GM12878 (cell line): ENCODE measurements at regions not wholly inside any gene's neighbourhood (a gene's known extent, or its start where the extent isn't known, plus 50 kb on each side); places are given as distances from the start of the nearest gene placed in this dataset.

Source experiments
- ATAC-seq: fragments of 200-7000 bp; cut with Tn5 transposase; 3 replicates; pipeline ENCODE4 v1.9.1; 2020; ENCODE audit warnings: mild to moderate bottlenecking, moderate library complexity
- BruUV-seq: library from RNA; stranded (reverse); fragments of 400-500 nt; replicated peaks from 2 replicates; lab custom pipeline; 2021; lab: Mats Ljungman, UMichigan
- CTCF ChIA-PET: fragments of 300-600 bp; sonication (Branson Sonifier 250); formaldehyde crosslinking; extraction: SDS; loops from one replicate; lab custom pipeline; 2021; ENCODE audit warnings: inconsistent platforms; lab: Yijun Ruan, JAX
- POLR2A ChIA-PET: fragments of 350-600 bp; formaldehyde crosslinking; extraction: SDS; loops from one replicate; lab custom pipeline; 2021; ENCODE audit warnings: inconsistent platforms; lab: Charles Lee
- RAD21 ChIA-PET: fragments of 300-600 bp; sonication (Branson Sonifier 250); formaldehyde crosslinking; loops from one replicate; lab custom pipeline; 2023; ENCODE audit warnings: antibody characterized with exemption; ENCODE audit not compliant: unreplicated experiment; lab: Charles Lee
- SMC1A ChIA-PET: fragments of 300-600 bp; sonication (Branson Sonifier 250); formaldehyde crosslinking; loops from one replicate; lab custom pipeline; 2023; ENCODE audit not compliant: unreplicated experiment, uncharacterized antibody; lab: Charles Lee
- DNase-seq: peaks from one replicate; pipeline ENCODE4 v3.0.0-alpha.2; 2011; ENCODE audit warnings: low read depth, low spot score
- FAIRE-seq: peaks from 3 replicates; lab custom pipeline; 2011; peaks lifted over from hg19 to GRCh38; lab: Jason Lieb, UNC
- H2AFZ ChIP-seq: 2 replicates; pipeline ENCODE4 v1.6.0; 2011; ENCODE audit warnings: low read depth, low read length, control low read depth; ENCODE audit not compliant: control insufficient read depth
- H3K27ac ChIP-seq: 2 replicates; pipeline ENCODE4 v1.5.1; 2011; ENCODE audit warnings: control low read depth; ENCODE audit not compliant: control insufficient read depth, insufficient read depth
- H3K27me3 ChIP-seq, 2 experiments: replicated peaks in 1 of 2; 2 replicates each; pipeline versions ENCODE4 v1.6.0 to v1.6.1; 2011; ENCODE audit warnings: low read length in 1 of 2; ENCODE audit not compliant: control insufficient read depth in 2 of 2, insufficient read depth in 2 of 2
- H3K36me3 ChIP-seq, 2 experiments: 2 replicates each; pipeline ENCODE4 v1.5.1; 2011; ENCODE audit warnings: low read length in 1 of 2; ENCODE audit not compliant: control insufficient read depth in 2 of 2, insufficient read depth in 2 of 2
- H3K4me1 ChIP-seq: 2 replicates; pipeline ENCODE4 v1.6.1; 2011; ENCODE audit warnings: mild to moderate bottlenecking, low read length, moderate library complexity, mixed read lengths; ENCODE audit not compliant: control insufficient read depth, insufficient read depth
- H3K4me2 ChIP-seq: 2 replicates; pipeline ENCODE4 v1.6.0; 2011; ENCODE audit warnings: control low read depth; ENCODE audit not compliant: control insufficient read depth, insufficient read depth
- H3K4me3 ChIP-seq: fragments of 200-600 bp; sonication (generic); 2 replicates; pipeline ENCODE4 v1.5.1; 2016
- H3K79me2 ChIP-seq: 2 replicates; pipeline ENCODE4 v1.6.0; 2011; ENCODE audit warnings: low read length; ENCODE audit not compliant: control insufficient read depth, insufficient read depth
- H3K9ac ChIP-seq: 2 replicates; pipeline ENCODE4 v1.8.0; 2011; ENCODE audit warnings: low read length, control low read depth, mixed read lengths; ENCODE audit not compliant: control insufficient read depth, insufficient read depth
- H3K9me3 ChIP-seq: replicated peaks from 3 replicates; pipeline ENCODE4 v1.5.1; 2011; ENCODE audit warnings: mild to moderate bottlenecking, low read length; ENCODE audit not compliant: control insufficient read depth, insufficient read depth
- H4K20me1 ChIP-seq: 2 replicates; pipeline ENCODE4 v1.6.0; 2011; ENCODE audit not compliant: control insufficient read depth, insufficient read depth
- BCL11A ChIP-seq: IDR thresholded peaks from 2 replicates; pipeline ENCODE4 v1.6.1; 2011; ENCODE audit warnings: low read depth, low read length
- CHD2 ChIP-seq: IDR thresholded peaks from 2 replicates; pipeline ENCODE4 v1.6.1; 2011; ENCODE audit warnings: low read depth, low read length, improper control_type of control experiment, borderline replicate concordance
- DPF2 ChIP-seq: fragments of 450-650 bp; IDR thresholded peaks from 2 replicates; pipeline ENCODE4 v1.6.1; 2017; ENCODE audit warnings: mild to moderate bottlenecking
- FOXK2 ChIP-seq: fragments of 450-650 bp; IDR thresholded peaks from 2 replicates; pipeline ENCODE4 v1.6.1; 2017; ENCODE audit warnings: mild to moderate bottlenecking, moderate library complexity
- FOXM1 ChIP-seq: IDR thresholded peaks from 2 replicates; pipeline ENCODE4 v1.6.1; 2012; ENCODE audit warnings: low read depth, mild to moderate bottlenecking, inconsistent platforms, low read length, moderate library complexity
- IKZF1 ChIP-seq: fragments of 450-650 bp; conservative IDR thresholded peaks from 2 replicates; pipeline ENCODE4 v1.6.1; 2017; ENCODE audit warnings: antibody characterized with exemption, mild to moderate bottlenecking
- MEF2A ChIP-seq: IDR thresholded peaks from 2 replicates; pipeline ENCODE4 v1.6.1; 2011; ENCODE audit warnings: low read depth, mild to moderate bottlenecking, low read length, moderate library complexity; ENCODE audit not compliant: insufficient read depth
- MEF2B ChIP-seq: fragments of 450-650 bp; IDR thresholded peaks from 2 replicates; pipeline ENCODE4 v1.6.1; 2018; ENCODE audit warnings: mild to moderate bottlenecking, moderate library complexity; ENCODE audit not compliant: partially characterized antibody, poor library complexity, severe bottlenecking
- NBN ChIP-seq: fragments of 450-650 bp; IDR thresholded peaks from 2 replicates; pipeline ENCODE4 v1.6.1; 2016
- NFXL1 ChIP-seq: fragments of 450-650 bp; IDR thresholded peaks from 2 replicates; pipeline ENCODE4 v1.6.1; 2017; ENCODE audit warnings: antibody characterized with exemption, mild to moderate bottlenecking, borderline replicate concordance
- NR2C2 ChIP-seq: IDR thresholded peaks from 2 replicates; pipeline ENCODE4 v1.6.1; 2011; ENCODE audit warnings: borderline replicate concordance, low read depth; ENCODE audit not compliant: control insufficient read depth, insufficient read length
- NR2F1 ChIP-seq: fragments of 450-650 bp; conservative IDR thresholded peaks from 2 replicates; pipeline ENCODE4 v1.6.1; 2017; ENCODE audit warnings: mild to moderate bottlenecking
- SMAD1 ChIP-seq: fragments of 450-650 bp; IDR thresholded peaks from 2 replicates; pipeline ENCODE4 v1.6.1; 2018; ENCODE audit warnings: mild to moderate bottlenecking, low read depth; ENCODE audit not compliant: partially characterized antibody
- SPI1 ChIP-seq: IDR thresholded peaks from 2 replicates; pipeline ENCODE4 v1.6.1; 2011; ENCODE audit warnings: low read depth, mild to moderate bottlenecking, low read length, moderate library complexity, borderline replicate concordance; ENCODE audit not compliant: insufficient read depth
- TBL1XR1 ChIP-seq: IDR thresholded peaks from 2 replicates; pipeline ENCODE4 v1.6.1; 2012; ENCODE audit warnings: low read depth, low read length, improper control_type of control experiment
- TCF12 ChIP-seq: IDR thresholded peaks from 2 replicates; pipeline ENCODE4 v1.6.1; 2011; ENCODE audit warnings: low read depth, mild to moderate bottlenecking, low read length
- TCF3 ChIP-seq: IDR thresholded peaks from 2 replicates; pipeline ENCODE4 v1.6.1; 2012; ENCODE audit warnings: low read depth, mild to moderate bottlenecking, low read length, borderline replicate concordance; ENCODE audit not compliant: insufficient read depth
- YY1 ChIP-seq: IDR thresholded peaks from 2 replicates; pipeline ENCODE4 v1.6.1; 2011; ENCODE audit warnings: low read depth, mild to moderate bottlenecking, low read length
- WGBS: methylation state at CpG from one replicate; pipeline ENCODE4 v1.1.6; 2016; ENCODE audit warnings: low lambda C conversion rate; ENCODE audit not compliant: insufficient replicate concordance, insufficient coverage; ENCODE audit errors: missing lambda C conversion rate; 5-methylcytosine and 5-hydroxymethylcytosine counted together
- in situ Hi-C: fragments of 300-500 bp; cut with MboI; formaldehyde crosslinking; loops from 9 replicates; pipeline ENCODE4 v1.14.3; 2018; ENCODE audit warnings: mixed read lengths
- intact Hi-C: fragments of 100-400 bp; cut with micrococcal nuclease; formaldehyde crosslinking; loops from one replicate; pipeline ENCODE4 v1.14.2; 2022; ENCODE audit not compliant: unreplicated experiment
- TF ChIP-seq, protein P1 (sequence below): IDR thresholded peaks from 2 replicates; pipeline ENCODE4 v1.6.1; 2011; ENCODE audit warnings: mild to moderate bottlenecking, low read depth, low read length, moderate library complexity; ENCODE audit not compliant: insufficient replicate concordance
- TF ChIP-seq, protein P2 (sequence below), 3 experiments: IDR thresholded peaks in 2 of 3; conservative IDR thresholded peaks in 1 of 3; 2 replicates each; pipeline ENCODE4 v1.5.1; 2011; ENCODE audit warnings: low read depth in 3 of 3, low read length in 3 of 3, mild to moderate bottlenecking in 3 of 3, control low read depth in 2 of 3, moderate library complexity in 2 of 3, inconsistent platforms in 1 of 3, mixed read lengths in 1 of 3; ENCODE audit not compliant: control insufficient read depth in 2 of 3, insufficient read depth in 1 of 3; ENCODE audit errors: extremely low read depth in 1 of 3

DNA sequence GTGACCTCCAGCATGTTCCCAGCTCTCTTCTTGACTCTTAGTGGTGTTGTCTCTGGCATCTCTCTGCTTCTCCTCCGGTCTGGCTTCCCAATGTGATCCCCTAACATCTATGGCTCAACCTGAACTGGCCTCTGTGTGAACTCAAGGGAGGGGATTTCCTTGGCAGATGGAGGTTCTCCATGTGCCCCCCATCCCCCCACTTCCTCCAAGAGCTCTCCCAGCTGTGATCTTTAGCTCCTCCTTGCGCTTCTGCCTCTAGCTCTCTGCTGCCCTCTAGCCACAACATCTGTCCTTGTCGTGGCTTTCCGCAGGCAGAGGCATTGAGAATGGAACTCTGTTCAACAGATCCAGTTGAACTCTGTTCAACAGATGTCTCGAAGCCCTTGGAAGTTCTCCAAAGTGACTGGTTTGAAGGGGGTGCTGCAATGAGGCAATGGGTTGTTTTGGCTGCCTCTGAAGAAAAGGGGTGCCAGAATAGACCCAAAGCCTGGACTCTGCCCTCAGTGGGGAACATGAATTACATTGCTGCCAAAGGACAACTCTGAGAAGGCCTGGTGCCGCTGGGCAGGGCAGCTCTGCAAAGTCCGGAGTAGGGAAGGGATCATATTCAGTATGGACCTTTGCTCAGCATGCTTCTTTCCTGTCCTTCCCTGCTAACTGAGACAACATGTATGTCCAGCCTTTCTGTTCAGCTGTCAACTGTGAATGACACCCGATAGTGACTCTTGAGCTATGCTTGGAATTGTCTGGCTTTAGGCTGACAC lies 61.9 kb downstream of the ADM start:
- Histone ChIP-seq H3K4me2 (peak overlapping the region; percentile 40; the same call in 1 of the 2 replicates), H3K9ac (no peak overlapping the region), H3K4me3 (no peak overlapping the region), H4K20me1 (no peaks in the 10 kb centered on the region; the same call in 1 of the 2 replicates), H3K27me3 (no peaks in the 10 kb centered on the region), H3K27ac (no peak overlapping the region), H3K4me1 (no peaks in the 10 kb centered on the region; the same call in 1 of the 2 replicates), H2AFZ (peak overlapping the region; percentile 57; the same call in 1 of the 2 replicates), H3K79me2 (no peaks in the 10 kb centered on the region), H3K9me3 (no peaks in the 10 kb centered on the region), H3K36me3 (no peaks in the 10 kb centered on the region)
- intact Hi-C loops (loop anchor here (2.0 kb wide), 1 partner anchor 158 kb away; no protein-coding TSS in a partner anchor), in situ Hi-C loops (no loop called here)
- RAD21 ChIA-PET: interaction anchor here (0.7 to 2.4 kb wide), 16 partner anchors 39 to 609 kb away, joined by 3 to 9 read pairs (median 5); partner anchors contain the start of gene RNF141
- SMC1A ChIA-PET: interaction anchor here (0.6 to 2.3 kb wide), 15 partner anchors 12 to 608 kb away, joined by 3 to 20 read pairs (median 4); partner anchors contain the start of genes ADM and RNF141
- peak; percentile 93 for FAIRE-seq
- ATAC-seq: peak; percentile 98
- POLR2A ChIA-PET: interaction anchor here (0.6 kb wide), 1 partner anchor 275 kb away, joined by 3 read pairs; no protein-coding TSS in a partner anchor
- no TSS peak for BruUV-seq
- 25% methylated on average over 8 of the region's 8 CpGs for WGBS
- CTCF ChIA-PET: interaction anchor here (0.5 to 5.0 kb wide), 53 partner anchors 8 to 827 kb away, joined by 3 to 33 read pairs (median 4); partner anchors contain the start of genes ADM and RNF141
- DNase-seq: peak; percentile 57
- 0 out of 2 replicates have a peak, but pooled peaks have one; percentile 15 for TF ChIP-seq BCL11A
- peak; percentile 97 for TF ChIP-seq TCF12
- no peak for TF ChIP-seq FOXK2
- TF ChIP-seq DPF2: 0 out of 2 replicates have a peak, but pooled peaks have one; percentile 47
- TF ChIP-seq TCF3: peak; percentile 85; the same call in 1 of the 2 replicates
- peak; percentile 57; the same call in 1 of the 2 replicates for TF ChIP-seq SPI1
- peak; percentile 38; the same call in 1 of the 2 replicates for TF ChIP-seq FOXM1
- peak; percentile 78 for TF ChIP-seq NR2F1
- TF ChIP-seq, protein P1, sequence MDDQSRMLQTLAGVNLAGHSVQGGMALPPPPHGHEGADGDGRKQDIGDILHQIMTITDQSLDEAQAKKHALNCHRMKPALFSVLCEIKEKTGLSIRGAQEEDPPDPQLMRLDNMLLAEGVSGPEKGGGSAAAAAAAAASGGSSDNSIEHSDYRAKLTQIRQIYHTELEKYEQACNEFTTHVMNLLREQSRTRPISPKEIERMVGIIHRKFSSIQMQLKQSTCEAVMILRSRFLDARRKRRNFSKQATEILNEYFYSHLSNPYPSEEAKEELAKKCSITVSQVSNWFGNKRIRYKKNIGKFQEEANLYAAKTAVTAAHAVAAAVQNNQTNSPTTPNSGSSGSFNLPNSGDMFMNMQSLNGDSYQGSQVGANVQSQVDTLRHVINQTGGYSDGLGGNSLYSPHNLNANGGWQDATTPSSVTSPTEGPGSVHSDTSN: peak; percentile 78
- peak; percentile 56 for TF ChIP-seq YY1
- TF ChIP-seq SMAD1: no peak
- TF ChIP-seq CHD2: peak; percentile 84
- no peak for TF ChIP-seq NR2C2
- TF ChIP-seq NBN: peak; percentile 61; the same call in 1 of the 2 replicates
- TF ChIP-seq MEF2A: 0 out of 2 replicates have a peak, but pooled peaks have one; percentile 9
- TF ChIP-seq IKZF1: peak; percentile 73
- TF ChIP-seq MEF2B: no peak
- no peak for TF ChIP-seq NFXL1
- TF ChIP-seq, protein P2, sequence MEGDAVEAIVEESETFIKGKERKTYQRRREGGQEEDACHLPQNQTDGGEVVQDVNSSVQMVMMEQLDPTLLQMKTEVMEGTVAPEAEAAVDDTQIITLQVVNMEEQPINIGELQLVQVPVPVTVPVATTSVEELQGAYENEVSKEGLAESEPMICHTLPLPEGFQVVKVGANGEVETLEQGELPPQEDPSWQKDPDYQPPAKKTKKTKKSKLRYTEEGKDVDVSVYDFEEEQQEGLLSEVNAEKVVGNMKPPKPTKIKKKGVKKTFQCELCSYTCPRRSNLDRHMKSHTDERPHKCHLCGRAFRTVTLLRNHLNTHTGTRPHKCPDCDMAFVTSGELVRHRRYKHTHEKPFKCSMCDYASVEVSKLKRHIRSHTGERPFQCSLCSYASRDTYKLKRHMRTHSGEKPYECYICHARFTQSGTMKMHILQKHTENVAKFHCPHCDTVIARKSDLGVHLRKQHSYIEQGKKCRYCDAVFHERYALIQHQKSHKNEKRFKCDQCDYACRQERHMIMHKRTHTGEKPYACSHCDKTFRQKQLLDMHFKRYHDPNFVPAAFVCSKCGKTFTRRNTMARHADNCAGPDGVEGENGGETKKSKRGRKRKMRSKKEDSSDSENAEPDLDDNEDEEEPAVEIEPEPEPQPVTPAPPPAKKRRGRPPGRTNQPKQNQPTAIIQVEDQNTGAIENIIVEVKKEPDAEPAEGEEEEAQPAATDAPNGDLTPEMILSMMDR (IDR thresholded peaks at IDR 0.05 in 2 of 3, conservative IDR thresholded peaks at IDR 0.05 in 1 of 3; ENCODE audit: control insufficient read depth in 2 of 3, extremely low read depth in 1 of 3, insufficient read depth in 1 of 3, low read depth in 3 of 3, low read length in 3 of 3): peak; percentile 85 to 92 (median 91)
- TF ChIP-seq TBL1XR1: 0 out of 2 replicates have a peak, but pooled peaks have one; percentile 57
